ENCODE measurements at regions not wholly inside any gene's neighbourhood (a gene's known extent, or its start where the extent isn't known, plus 50 kb on each side); places are given as distances from the start of the nearest gene placed in this dataset.

- H3K9me3 ChIP-seq, result no peaks in the 10 kb centered on the region
- TF ChIP-seq, protein P1, sequence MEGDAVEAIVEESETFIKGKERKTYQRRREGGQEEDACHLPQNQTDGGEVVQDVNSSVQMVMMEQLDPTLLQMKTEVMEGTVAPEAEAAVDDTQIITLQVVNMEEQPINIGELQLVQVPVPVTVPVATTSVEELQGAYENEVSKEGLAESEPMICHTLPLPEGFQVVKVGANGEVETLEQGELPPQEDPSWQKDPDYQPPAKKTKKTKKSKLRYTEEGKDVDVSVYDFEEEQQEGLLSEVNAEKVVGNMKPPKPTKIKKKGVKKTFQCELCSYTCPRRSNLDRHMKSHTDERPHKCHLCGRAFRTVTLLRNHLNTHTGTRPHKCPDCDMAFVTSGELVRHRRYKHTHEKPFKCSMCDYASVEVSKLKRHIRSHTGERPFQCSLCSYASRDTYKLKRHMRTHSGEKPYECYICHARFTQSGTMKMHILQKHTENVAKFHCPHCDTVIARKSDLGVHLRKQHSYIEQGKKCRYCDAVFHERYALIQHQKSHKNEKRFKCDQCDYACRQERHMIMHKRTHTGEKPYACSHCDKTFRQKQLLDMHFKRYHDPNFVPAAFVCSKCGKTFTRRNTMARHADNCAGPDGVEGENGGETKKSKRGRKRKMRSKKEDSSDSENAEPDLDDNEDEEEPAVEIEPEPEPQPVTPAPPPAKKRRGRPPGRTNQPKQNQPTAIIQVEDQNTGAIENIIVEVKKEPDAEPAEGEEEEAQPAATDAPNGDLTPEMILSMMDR (IDR thresholded peaks at IDR 0.05), result no peak
- intact Hi-C loops (cut with DNase I), result loop anchor here (5.0 to 10.0 kb wide), 3 partner anchors 192 to 660 kb away; no protein-coding TSS in a partner anchor
- no peak overlapping the region for H3K27ac ChIP-seq
- no peak overlapping the region for H3K9ac ChIP-seq (ENCODE audit: low read depth in 2 of 2, low read length in 2 of 2)
- no peaks in the 10 kb centered on the region for H3K36me3 ChIP-seq
- no peaks in the 10 kb centered on the region for H3K4me1 ChIP-seq
- DNase-seq, result no peak
- no peaks in the 10 kb centered on the region for H3K27me3 ChIP-seq
- H3K4me3 ChIP-seq, result no peak overlapping the region
Observed at GRCh38 chr2:18376936-18377335, 183.5 kb downstream of the RDH14 start.

DNA sequence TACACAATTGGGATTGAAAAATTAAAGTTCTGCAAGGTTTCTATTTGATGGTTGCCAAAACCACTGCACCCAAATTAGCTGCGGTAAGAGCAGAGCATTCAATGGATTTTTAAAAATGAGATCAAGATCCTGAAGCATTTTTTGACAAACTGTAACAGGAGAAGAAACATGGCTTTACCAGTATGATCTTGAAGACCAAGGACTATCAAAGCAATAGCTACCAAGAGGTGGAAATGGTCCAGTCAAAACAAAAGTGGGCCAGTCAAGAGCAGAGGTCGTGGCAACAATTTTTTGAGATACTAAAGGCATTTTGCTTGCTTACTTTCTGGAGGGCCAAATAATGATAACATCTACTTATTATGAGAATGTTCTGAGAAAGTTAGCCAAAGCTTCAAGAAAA lies 186.8 kb downstream of the RDH14 start:
- TF ChIP-seq, protein P1 (IDR thresholded peaks at IDR 0.05), result no peak
- no peak for DNase-seq
- intact Hi-C loops (cut with DNase I), result loop anchor here (10.0 kb wide), 2 partner anchors 189 to 519 kb away; no protein-coding TSS in a partner anchor
- Histone ChIP-seq H3K27ac (no peak overlapping the region), H3K4me1 (no peaks in the 10 kb centered on the region), H3K9ac (ENCODE audit: low read depth in 2 of 2, low read length in 2 of 2) (no peak overlapping the region), H3K36me3 (no peaks in the 10 kb centered on the region), H3K9me3 (no peaks in the 10 kb centered on the region), H3K27me3 (no peaks in the 10 kb centered on the region), H3K4me3 (no peak overlapping the region)

DNA sequence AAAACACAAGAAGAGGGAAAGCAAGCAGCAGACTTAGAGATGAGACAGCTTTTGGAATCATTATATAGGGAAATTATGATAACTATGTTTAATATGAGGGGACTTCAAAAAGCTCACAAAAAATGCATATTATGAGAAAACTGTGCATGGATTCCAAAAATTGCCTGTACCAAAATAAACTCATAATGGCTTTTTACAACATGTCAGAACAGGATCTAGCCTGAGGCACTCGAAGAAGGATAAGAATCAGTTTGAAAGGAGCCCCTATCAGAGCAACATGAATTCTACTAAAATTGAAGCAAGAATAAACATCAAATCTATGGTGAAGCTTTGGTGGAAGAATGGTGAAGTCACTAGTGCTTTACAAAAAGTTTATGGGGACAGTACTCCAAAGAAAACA lies 187.4 kb downstream of the RDH14 start:
- Histone ChIP-seq H3K4me1 (no peaks in the 10 kb centered on the region), H3K27ac (no peak overlapping the region), H3K27me3 (no peaks in the 10 kb centered on the region), H3K36me3 (no peaks in the 10 kb centered on the region), H3K9me3 (no peaks in the 10 kb centered on the region), H3K9ac (ENCODE audit: low read depth in 2 of 2, low read length in 2 of 2) (no peak overlapping the region), H3K4me3 (no peak overlapping the region)
- DNase-seq, result no peak
- intact Hi-C loops (cut with DNase I), result loop anchor here (10.0 kb wide), 2 partner anchors 188 to 518 kb away; no protein-coding TSS in a partner anchor
- TF ChIP-seq, protein P1 (IDR thresholded peaks at IDR 0.05), result no peak

DNA sequence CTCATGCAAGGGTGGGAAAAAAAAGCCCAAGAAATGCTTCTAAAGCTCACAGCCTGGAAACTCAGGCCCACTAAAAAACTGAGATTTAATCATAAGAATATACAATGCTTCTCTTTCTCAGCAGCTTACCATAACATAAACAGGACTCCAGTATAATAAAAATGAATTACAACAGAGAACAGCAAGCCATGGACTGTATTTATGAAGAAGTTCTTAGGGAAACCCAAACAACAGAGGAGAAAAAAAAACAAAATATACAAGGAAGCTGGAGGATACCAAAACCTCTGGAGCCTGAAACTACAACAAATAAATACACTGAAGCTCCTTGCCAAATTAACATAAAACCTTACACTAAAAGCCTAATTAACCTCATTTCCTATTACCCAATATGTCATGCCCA lies 187.8 kb downstream of the RDH14 start:
- no peak overlapping the region for H3K4me3 ChIP-seq
- H3K27ac ChIP-seq, result no peak overlapping the region
- intact Hi-C loops (cut with DNase I), result loop anchor here (10.0 kb wide), 2 partner anchors 188 to 518 kb away; no protein-coding TSS in a partner anchor

DNA sequence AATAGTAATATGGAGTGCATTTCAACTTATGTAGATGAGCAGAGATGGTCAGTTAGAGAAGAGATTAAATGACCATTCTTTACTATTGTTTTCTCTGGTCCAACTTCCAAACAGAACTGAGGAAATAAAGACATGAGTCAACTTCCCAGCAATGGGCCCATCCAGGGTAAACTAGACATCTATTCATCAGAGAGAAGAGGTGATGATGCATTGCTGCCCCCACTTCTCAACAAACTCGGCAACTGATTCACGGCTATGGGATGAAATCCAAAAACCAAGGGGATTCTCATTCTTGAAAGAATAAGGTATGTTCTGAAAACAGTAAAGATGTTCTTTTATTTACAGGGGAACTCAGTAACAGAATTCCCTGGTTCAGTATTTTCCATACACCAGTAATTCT lies 190.7 kb downstream of the RDH14 start:
- H3K4me1 ChIP-seq, result no peaks in the 10 kb centered on the region
- no peaks in the 10 kb centered on the region for H3K36me3 ChIP-seq
- no peak overlapping the region for H3K27ac ChIP-seq
- DNase-seq, result no peak
- TF ChIP-seq, protein P1 (IDR thresholded peaks at IDR 0.05), result no peak
- H3K27me3 ChIP-seq, result no peaks in the 10 kb centered on the region
- H3K9ac ChIP-seq (ENCODE audit: low read depth in 2 of 2, low read length in 2 of 2), result no peak overlapping the region
- no peak overlapping the region for H3K4me3 ChIP-seq
- H3K9me3 ChIP-seq, result no peaks in the 10 kb centered on the region
- intact Hi-C loops (cut with DNase I), result loop anchor here (10.0 kb wide), 2 partner anchors 185 to 515 kb away; no protein-coding TSS in a partner anchor

More for the DNA sequence above, 187.8 kb downstream of the RDH14 start:
- TF ChIP-seq, protein P1 (IDR thresholded peaks at IDR 0.05), result no peak
- Histone ChIP-seq H3K27me3 (no peaks in the 10 kb centered on the region), H3K36me3 (no peaks in the 10 kb centered on the region), H3K4me1 (no peaks in the 10 kb centered on the region), H3K9me3 (no peaks in the 10 kb centered on the region), H3K9ac (ENCODE audit: low read depth in 2 of 2, low read length in 2 of 2) (no peak overlapping the region)
- no peak for DNase-seq

Measured in colonic mucosa (tissue), 4 donors.